Activated naive CD4-positive, alpha-beta T cell treated with anti-CD3 and anti-CD28 coated beads, Interleukin-2, amount 50 U/mL, for 16 hours (primary cell): ENCODE measurements at regions not wholly inside any gene's neighbourhood (a gene's known extent, or its start where the extent isn't known, plus 50 kb on each side); places are given as distances from the start of the nearest gene placed in this dataset.

Experiments used
- DNase-seq: peaks from one replicate; pipeline ENCODE4 v3.0.0-alpha.2; 2020

- no peak for DNase-seq
Observed at GRCh38 chr18:40387130-40387787, 1567.8 kb upstream of the PIK3C3 start.

GRCh38 chr18:40382197-40382596, 1572.8 kb upstream of the PIK3C3 start:
- no peak for DNase-seq

GRCh38 chr18:40380686-40381439, 1574.2 kb upstream of the PIK3C3 start:
- DNase-seq, result no peak

GRCh38 chr18:40375837-40376236, 1579.2 kb upstream of the PIK3C3 start:
- DNase-seq, result no peak

GRCh38 chr18:40371673-40372072, 1583.4 kb upstream of the PIK3C3 start:
- no peak for DNase-seq

- no peak for DNase-seq
Observed at GRCh38 chr18:40367576-40367975, 1587.5 kb upstream of the PIK3C3 start.

GRCh38 chr18:40366521-40366920, 1588.5 kb upstream of the PIK3C3 start:
- no peak for DNase-seq

GRCh38 chr18:40365526-40365925, 1589.5 kb upstream of the PIK3C3 start:
- no peak for DNase-seq

- DNase-seq, result no peak
Observed at GRCh38 chr18:40360558-40360957, 1594.5 kb upstream of the PIK3C3 start.

GRCh38 chr18:40357536-40357935, 1597.5 kb upstream of the PIK3C3 start:
- no peak for DNase-seq

- DNase-seq, result no peak
Observed at GRCh38 chr18:40356168-40356567, 1598.9 kb upstream of the PIK3C3 start.

GRCh38 chr18:40355726-40356125, 1599.3 kb upstream of the PIK3C3 start:
- DNase-seq, result no peak

GRCh38 chr18:40348196-40348595, 1606.8 kb upstream of the PIK3C3 start:
- DNase-seq, result no peak

- DNase-seq, result no peak
Observed at GRCh38 chr18:40347261-40347660, 1607.8 kb upstream of the PIK3C3 start.

GRCh38 chr18:40346146-40346545, 1608.9 kb upstream of the PIK3C3 start:
- DNase-seq, result no peak

GRCh38 chr18:40341701-40342100, 1613.3 kb upstream of the PIK3C3 start:
- DNase-seq, result no peak

GRCh38 chr18:40338284-40338683, 1616.8 kb upstream of the PIK3C3 start:
- no peak for DNase-seq

GRCh38 chr18:40326985-40327384, 1628.0 kb upstream of the PIK3C3 start:
- no peak for DNase-seq

GRCh38 chr18:40325988-40326387, 1629.0 kb upstream of the PIK3C3 start:
- no peak for DNase-seq

- DNase-seq, result no peak
Observed at GRCh38 chr18:40314199-40314598, 1640.8 kb upstream of the PIK3C3 start.

GRCh38 chr18:40313030-40313642, 1641.9 kb upstream of the PIK3C3 start:
- DNase-seq, result no peak

- no peak for DNase-seq
Observed at GRCh38 chr18:40307627-40308026, 1647.4 kb upstream of the PIK3C3 start.

GRCh38 chr18:40296717-40297413, 1658.2 kb upstream of the PIK3C3 start:
- DNase-seq, result no peak
